Sigmoid colon (tissue), 4 donors: ENCODE measurements at regions not wholly inside any gene's neighbourhood (a gene's known extent, or its start where the extent isn't known, plus 50 kb on each side); places are given as distances from the start of the nearest gene placed in this dataset.

Source experiments
- CTCF ChIP-seq, 4 experiments: fragments of 450-650 bp in 3 of 4; fragments of 200-600 bp in 1 of 4; IDR thresholded peaks; one replicate each; pipeline ENCODE4 v1.5.1; 2016 to 2019; ENCODE audit warnings: antibody characterized with exemption in 4 of 4, mild to moderate bottlenecking in 3 of 4, moderate library complexity in 2 of 4
- EP300 ChIP-seq, 4 donors: sonication (generic); formaldehyde crosslinking; IDR thresholded peaks; one replicate each; pipeline ENCODE4 v1.6.1; 2017; ENCODE audit warnings: antibody characterized with exemption in 4 of 4
- POLR2A ChIP-seq, 2 donors: fragments of 450-650 bp; IDR thresholded peaks; one replicate each; pipeline ENCODE4 v1.6.1; 2016; ENCODE audit warnings: antibody characterized with exemption in 2 of 2, mild to moderate bottlenecking in 2 of 2, moderate library complexity in 2 of 2
- POLR2AphosphoS5 ChIP-seq, 4 donors: sonication (generic); formaldehyde crosslinking; IDR thresholded peaks; one replicate each; pipeline ENCODE4 v1.6.1; 2017; ENCODE audit warnings: antibody characterized with exemption in 4 of 4

DNA sequence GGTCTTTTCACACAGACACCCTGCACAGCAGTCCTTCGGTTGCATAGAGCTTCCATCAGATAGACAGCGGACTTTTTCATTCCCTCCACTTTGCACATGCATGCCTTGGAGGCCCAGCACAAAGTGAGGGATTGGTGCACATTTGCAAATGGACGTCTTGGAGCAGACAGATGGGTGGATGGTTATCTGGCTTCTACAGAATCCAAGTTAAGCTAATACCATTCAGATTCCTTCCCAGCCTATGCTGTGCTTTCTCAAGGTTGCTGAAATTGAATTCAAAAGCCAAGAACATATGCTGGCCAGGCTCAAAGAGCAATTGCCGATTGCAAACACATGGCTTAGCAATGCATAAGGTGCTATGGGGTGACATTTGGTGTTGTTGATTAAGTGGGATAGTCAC lies 186.4 kb downstream of the VAPA start:
- TF ChIP-seq CTCF (IDR thresholded peaks at IDR 0.05) = no peak
- no peak for TF ChIP-seq EP300 (IDR thresholded peaks at IDR 0.05)
- TF ChIP-seq POLR2A (IDR thresholded peaks at IDR 0.05) = no peak
- TF ChIP-seq POLR2AphosphoS5 (IDR thresholded peaks at IDR 0.05) = no peak
